ENCODE measurements at regions not wholly inside any gene's neighbourhood (a gene's known extent, or its start where the extent isn't known, plus 50 kb on each side); places are given as distances from the start of the nearest gene placed in this dataset.

GRCh38 chr10:124301736-124302135 lies 117.0 kb downstream of the OAT start:
- DNase-seq: no peak

GRCh38 chr10:124300735-124301134 lies 118.0 kb downstream of the OAT start:
- DNase-seq: no peak

GRCh38 chr10:124300224-124300623 lies 118.5 kb downstream of the OAT start:
- DNase-seq: no peak

DNA sequence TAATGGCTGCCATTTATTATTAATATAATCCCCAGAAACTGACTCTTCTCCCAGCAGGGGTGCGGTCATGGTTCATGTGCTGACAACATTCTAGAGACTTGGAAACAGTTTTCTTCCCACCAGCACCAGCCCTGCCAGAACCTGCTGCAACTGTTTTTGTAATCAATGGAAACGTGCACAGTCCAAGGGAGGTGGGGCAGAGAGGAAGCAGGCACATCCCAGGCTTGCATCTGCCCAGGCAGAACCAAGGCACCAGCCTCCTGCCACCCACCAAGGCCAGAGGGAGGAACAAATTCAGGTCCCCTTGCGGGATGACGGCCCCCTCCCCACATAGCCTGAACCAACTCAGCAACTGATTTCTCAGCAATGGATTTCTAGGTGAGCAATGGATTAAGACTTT lies 119.0 kb downstream of the OAT start:
- no peak for DNase-seq

- DNase-seq: no peak
These were observed 119.8 kb downstream of the OAT start for GRCh38 chr10:124298891-124299290.

DNA sequence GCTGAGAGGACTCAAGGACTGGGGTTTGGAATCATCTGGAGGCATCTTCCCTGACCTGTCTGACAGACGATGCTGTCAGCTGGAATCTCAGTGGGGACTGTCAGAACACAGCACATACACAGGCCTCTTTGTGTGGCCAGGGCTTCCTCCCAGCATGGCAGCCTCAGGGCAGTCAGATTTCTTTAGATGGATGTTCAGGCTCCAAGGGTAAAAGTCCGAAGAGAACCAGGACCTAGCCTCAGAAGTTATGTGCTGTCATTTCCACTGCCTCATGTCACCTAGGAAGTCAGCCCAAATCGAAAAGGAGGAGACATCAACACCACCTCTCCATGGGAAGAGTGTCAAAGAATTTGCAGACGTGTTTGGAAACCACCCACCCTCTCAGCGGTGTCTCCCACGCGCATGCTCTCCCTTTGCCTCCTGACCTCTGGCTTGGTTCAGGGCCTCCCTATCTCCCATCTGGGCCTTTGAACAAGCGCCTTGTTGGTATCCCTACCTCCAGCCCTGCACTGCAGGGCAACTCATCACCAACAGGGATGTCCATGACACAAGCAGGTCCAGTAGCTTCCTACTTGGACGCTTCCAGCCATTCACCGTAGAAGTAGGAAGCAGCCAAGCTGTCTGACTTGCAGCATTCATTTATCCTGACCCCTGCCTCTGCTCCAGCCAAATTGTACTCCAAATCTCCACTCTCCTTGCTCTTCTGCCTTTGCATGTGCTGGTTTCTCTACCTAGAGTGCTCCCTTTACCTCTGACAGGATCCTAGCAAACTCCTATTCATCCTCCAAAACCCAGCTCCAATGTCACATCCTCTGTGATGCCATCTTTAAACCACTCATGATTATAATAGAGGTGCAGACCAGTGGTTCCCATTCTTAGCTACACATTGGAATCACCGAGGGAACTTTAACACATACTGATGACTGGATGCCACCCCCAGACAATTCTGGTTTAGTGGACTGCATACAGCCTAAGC lies 121.6 kb downstream of the OAT start:
- DNase-seq: no peak

- DNase-seq: no peak
These were observed 122.5 kb downstream of the OAT start for GRCh38 chr10:124296121-124296812.

DNA sequence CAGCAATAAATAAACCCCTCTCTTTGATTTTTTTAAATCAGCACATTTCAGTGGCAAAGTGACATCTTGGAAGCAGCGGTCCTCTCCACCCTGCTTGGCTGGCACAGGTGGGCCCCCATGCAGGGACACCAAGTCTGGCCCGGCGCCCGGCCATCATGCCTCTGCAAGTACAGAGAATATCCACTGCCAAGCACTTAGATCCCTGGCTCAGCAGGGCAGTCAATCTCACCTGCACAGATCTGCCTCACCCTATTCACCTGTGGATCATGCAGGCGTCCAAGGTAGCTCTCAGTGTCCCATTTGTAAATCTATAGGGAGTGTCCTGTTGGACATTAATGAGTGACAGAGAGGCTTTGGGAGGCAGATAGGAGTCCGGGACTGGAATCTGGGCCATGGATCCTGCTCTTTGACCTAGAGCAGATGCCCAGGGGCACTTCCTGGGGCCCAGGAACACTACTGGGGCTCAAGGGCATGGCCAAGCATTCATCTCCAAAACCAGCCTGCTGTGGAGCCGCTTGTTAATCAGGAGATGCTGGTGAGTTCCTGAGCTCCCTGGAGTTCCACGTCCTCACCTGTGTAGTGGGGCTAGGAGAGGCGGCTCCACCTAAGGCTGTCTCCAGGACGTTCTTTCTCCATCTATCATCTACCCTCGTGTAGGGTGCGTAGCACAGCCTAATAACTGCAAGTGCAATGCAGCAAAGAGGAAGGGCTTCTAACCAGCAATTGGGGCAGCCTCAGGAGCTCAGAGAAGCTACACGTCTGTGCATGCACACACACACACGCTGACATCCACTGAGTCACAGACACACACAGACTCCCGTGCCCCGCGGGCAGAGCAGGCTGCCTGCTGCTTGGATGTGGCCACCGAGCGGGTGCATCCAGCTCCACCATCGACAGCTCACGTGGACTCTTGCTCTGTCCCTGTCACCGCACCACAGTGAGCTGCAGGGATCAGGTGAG lies 123.6 kb downstream of the OAT start:
- DNase-seq: no peak

DNA sequence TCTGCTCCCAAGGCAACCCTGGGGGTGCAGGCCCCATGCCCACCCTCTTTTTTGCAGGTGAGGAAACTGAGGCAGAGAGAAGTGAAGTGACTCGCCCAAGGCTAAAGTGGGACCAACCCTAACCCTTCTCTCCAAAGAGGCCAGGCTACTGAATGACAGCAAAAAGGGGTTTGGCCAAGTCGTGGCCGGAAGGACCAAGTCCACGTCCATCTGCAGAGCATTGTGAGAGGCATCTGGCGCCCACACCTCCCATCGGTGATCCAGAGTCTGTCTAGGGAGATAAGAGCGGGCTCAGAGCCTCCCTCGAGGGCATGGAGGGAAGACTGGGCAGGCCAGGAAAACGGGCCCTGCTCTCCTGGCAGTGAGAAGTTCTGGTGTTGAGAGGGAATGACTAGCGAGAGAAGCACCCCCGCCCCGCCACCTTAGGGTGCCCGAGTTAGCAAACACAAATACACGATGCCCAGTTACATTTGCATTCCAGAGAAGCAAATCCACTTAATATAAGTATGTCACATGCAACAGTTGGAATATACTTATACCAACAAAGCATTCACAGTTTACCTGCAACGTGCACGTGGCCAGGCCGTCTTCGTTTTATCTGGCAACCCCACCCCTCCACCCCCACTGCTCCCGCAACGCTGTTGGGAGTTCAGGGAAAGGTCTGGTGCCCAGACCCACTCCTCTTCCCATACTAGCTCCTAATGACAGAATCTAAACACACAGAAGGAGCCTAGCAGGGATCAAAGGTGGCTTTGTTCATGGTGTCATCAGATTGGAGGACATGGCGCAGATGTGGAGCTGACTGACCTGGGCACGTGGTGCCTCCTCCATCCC lies 124.9 kb downstream of the OAT start:
- no peak for DNase-seq

- peak; percentile 34 for DNase-seq
These were observed 125.7 kb downstream of the OAT start for GRCh38 chr10:124292911-124293615.

- DNase-seq: no peak
These were observed 127.6 kb downstream of the OAT start for GRCh38 chr10:124291001-124291701.

DNA sequence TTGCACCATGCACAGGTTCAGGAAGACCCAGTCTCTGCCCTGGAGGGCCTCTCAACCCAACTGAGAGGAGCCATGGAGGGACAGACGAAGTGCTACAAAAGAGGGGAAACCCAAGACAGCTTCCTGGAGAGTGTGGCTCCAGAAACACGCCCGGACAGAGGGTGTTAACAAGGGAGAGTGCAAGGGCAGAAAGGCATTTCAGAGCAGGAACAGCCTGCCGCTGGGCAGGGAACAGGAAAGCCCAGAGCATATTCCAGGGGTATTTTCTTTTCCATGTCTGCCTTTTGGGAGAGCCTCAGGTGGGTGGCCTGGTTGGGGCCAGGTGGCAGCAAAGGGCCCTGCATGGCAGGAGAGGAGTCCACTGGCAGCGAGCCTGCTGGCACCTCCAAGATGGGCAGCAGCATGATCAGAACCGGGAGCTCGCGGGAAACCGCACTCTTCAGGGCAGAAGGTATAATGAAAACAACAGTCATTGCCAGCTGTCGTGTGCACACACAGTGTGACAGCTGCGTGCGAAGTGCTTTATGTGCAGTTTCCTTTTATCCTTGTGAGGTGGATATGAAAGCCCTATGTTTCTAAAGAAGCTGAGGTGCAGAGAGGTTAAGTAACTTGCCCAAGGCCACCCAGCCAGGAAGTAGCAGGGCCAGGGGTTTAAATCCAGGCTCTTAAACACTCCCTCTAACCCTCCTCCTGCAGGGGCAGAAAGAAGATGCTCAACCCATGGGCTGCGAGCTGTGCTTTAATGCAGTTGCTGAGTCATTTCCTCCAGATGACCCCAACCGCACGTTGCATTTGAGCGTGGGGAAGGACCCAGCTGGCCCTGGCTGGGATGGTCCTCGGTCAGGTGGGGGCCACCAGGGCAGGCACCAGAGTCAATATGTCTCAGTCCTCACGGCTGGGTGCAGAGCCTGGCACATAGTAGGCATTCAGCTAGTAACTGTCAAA lies 128.6 kb downstream of the OAT start:
- no peak for DNase-seq

- no peak for DNase-seq
These were observed 129.5 kb downstream of the OAT start for GRCh38 chr10:124288928-124289850.

DNA sequence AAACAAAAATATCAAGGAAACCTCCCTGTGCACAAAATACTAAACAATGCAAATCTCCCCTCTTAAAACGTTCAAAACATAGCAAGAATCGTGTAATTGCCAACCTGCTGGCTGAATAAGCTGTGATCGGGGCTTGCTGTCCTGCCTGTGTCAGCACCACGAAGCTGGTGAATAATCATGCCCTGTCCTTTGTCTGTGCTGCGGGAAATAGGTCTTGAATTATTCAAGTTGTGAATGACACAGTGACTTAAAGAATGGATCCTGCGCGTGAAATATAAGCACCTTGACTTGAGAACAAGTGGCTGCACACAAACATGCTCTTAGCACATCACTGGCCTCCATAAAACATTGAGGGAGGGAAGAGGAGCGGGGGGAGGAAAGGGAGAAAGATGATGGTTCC lies 130.2 kb downstream of the OAT start:
- DNase-seq: no peak

GRCh38 chr10:124287791-124288190 lies 130.9 kb downstream of the OAT start:
- no peak for DNase-seq

DNA sequence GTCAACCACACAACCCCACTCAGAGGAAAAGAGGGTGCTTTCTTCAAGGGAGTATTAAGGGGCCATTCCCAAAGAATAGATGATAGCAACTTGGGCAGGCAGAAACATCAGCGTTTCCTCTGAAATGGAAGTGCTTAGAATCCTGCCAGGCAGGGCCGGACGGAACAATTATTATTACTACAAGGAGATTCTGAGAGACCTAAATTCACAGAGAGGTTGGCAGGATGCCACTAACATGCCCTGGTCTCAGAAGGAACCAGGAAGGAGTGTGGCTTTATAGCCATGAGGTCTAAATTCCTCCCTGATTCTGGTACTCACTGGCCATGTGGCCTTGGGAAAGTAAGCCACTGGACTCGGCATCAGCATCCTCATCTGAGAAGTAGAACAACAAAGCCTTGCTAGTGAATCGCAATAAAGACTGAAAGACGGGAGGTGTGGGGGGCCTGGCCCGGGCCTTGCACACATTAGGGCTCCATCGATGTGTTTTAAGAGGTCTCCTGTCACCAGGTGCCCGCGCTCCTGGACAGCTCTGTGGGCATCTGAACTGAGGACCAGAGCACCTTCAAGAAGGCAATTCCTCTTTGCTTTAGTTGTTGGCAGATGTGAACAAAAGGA lies 131.5 kb downstream of the OAT start:
- no peak for DNase-seq

- DNase-seq: no peak
These were observed 132.1 kb downstream of the OAT start for GRCh38 chr10:124286621-124287020.

Measured in NCI-H2171 (cell line).